ENCODE measurements at regions not wholly inside any gene's neighbourhood (a gene's known extent, or its start where the extent isn't known, plus 50 kb on each side); places are given as distances from the start of the nearest gene placed in this dataset.

- no peak for DNase-seq (ENCODE audit: insufficient read length, low spot score)
- FAIRE-seq: no peak
- TF ChIP-seq CTCF (IDR thresholded peaks at IDR 0.05; ENCODE audit: insufficient read depth, missing control alignments): no peak
Measured at GRCh38 chr22:49090853-49091135, 736.9 kb downstream of the BRD1 start.

- FAIRE-seq: no peak
- no peak for TF ChIP-seq CTCF (IDR thresholded peaks at IDR 0.05; ENCODE audit: insufficient read depth, missing control alignments)
- DNase-seq (ENCODE audit: insufficient read length, low spot score): no peak
Measured at GRCh38 chr22:49090061-49090852, 737.4 kb downstream of the BRD1 start.

- no peak for FAIRE-seq
- no peak for TF ChIP-seq CTCF (IDR thresholded peaks at IDR 0.05; ENCODE audit: insufficient read depth, missing control alignments)
- DNase-seq (ENCODE audit: insufficient read length, low spot score): no peak
Measured at GRCh38 chr22:49088801-49089791, 738.6 kb downstream of the BRD1 start.

- no peak for TF ChIP-seq CTCF (IDR thresholded peaks at IDR 0.05; ENCODE audit: insufficient read depth, missing control alignments)
- no peak for DNase-seq (ENCODE audit: insufficient read length, low spot score)
- FAIRE-seq: no peak
Measured at GRCh38 chr22:49087716-49088601, 739.7 kb downstream of the BRD1 start.

- TF ChIP-seq CTCF (IDR thresholded peaks at IDR 0.05; ENCODE audit: insufficient read depth, missing control alignments): no peak
- DNase-seq (ENCODE audit: insufficient read length, low spot score): no peak
- FAIRE-seq: no peak
Measured at GRCh38 chr22:49087198-49087597, 740.5 kb downstream of the BRD1 start.

GRCh38 chr22:49086606-49087157 is 741.0 kb downstream of the BRD1 start:
- FAIRE-seq: no peak
- TF ChIP-seq CTCF (IDR thresholded peaks at IDR 0.05; ENCODE audit: insufficient read depth, missing control alignments): no peak
- DNase-seq (ENCODE audit: insufficient read length, low spot score): no peak

Measured in D721Med (cell line).